Liver (tissue), 8 donors: ENCODE measurements at regions not wholly inside any gene's neighbourhood (a gene's known extent, or its start where the extent isn't known, plus 50 kb on each side); places are given as distances from the start of the nearest gene placed in this dataset.

Source experiments
- DNase-seq: peaks from one replicate; pipeline ENCODE4 v3.0.0-alpha.2; 2017; ENCODE audit warnings: low spot score
- H3K27ac ChIP-seq, 2 donors: one replicate each; pipeline ENCODE4 v1.7.0; 2013; ENCODE audit warnings: inconsistent platforms in 2 of 2, low read length in 2 of 2, control low read depth in 1 of 2, low read depth in 1 of 2, mild to moderate bottlenecking in 1 of 2
- H3K27me3 ChIP-seq, 4 donors: one replicate each; pipeline versions ENCODE4 v1.6.1 to v1.7.0; 2013; ENCODE audit warnings: low read length in 3 of 4, inconsistent platforms in 1 of 4, mild to moderate bottlenecking in 1 of 4, moderate library complexity in 1 of 4; ENCODE audit not compliant: control insufficient read depth in 4 of 4, insufficient read depth in 4 of 4
- H3K36me3 ChIP-seq, 4 donors: one replicate each; pipeline versions ENCODE4 v1.6.1 to v1.7.0; 2013; ENCODE audit warnings: low read length in 3 of 4, mild to moderate bottlenecking in 3 of 4, low read depth in 1 of 4, moderate library complexity in 1 of 4; ENCODE audit not compliant: control insufficient read depth in 4 of 4, insufficient read depth in 3 of 4
- H3K4me1 ChIP-seq, 4 donors: one replicate each; pipeline versions ENCODE4 v1.6.1 to v1.7.0; 2013; ENCODE audit warnings: low read length in 3 of 4, mild to moderate bottlenecking in 3 of 4, moderate library complexity in 1 of 4; ENCODE audit not compliant: control insufficient read depth in 4 of 4, insufficient read depth in 4 of 4
- H3K4me3 ChIP-seq, 3 donors: one replicate each; pipeline versions ENCODE4 v1.6.1 to v1.7.0; 2013; ENCODE audit warnings: low read length in 3 of 3, control low read depth in 1 of 3, low read depth in 1 of 3, mild to moderate bottlenecking in 1 of 3
- H3K9ac ChIP-seq, 2 donors: one replicate each; pipeline ENCODE4 v1.7.0; 2013; ENCODE audit warnings: low read length in 2 of 2, mild to moderate bottlenecking in 2 of 2, moderate library complexity in 2 of 2, control low read depth in 1 of 2, low read depth in 1 of 2
- H3K9me3 ChIP-seq, 4 donors: one replicate each; pipeline versions ENCODE4 v1.6.1 to v1.7.0; 2013; ENCODE audit warnings: low read length in 3 of 4; ENCODE audit not compliant: control insufficient read depth in 4 of 4
- ATF3 ChIP-seq: IDR thresholded peaks from 2 replicates; pipeline ENCODE4 v1.6.1; 2016; ENCODE audit warnings: antibody characterized with exemption
- CTCF ChIP-seq: fragments of 150-350 bp; IDR thresholded peaks from 2 replicates; pipeline ENCODE4 v1.5.1; 2017; ENCODE audit warnings: improper control_type of control experiment, low read depth, low read length; ENCODE audit not compliant: missing input control
- EGR1 ChIP-seq, 2 donors: IDR thresholded peaks; 2 replicates each; pipeline ENCODE4 v1.6.1; 2016 to 2018; ENCODE audit warnings: antibody characterized with exemption in 2 of 2, low read depth in 2 of 2
- FOXA1 ChIP-seq: IDR thresholded peaks from 2 replicates; pipeline ENCODE4 v1.6.1; 2016; ENCODE audit warnings: antibody characterized with exemption
- FOXA2 ChIP-seq: IDR thresholded peaks from 2 replicates; pipeline ENCODE4 v1.6.1; 2016; ENCODE audit warnings: antibody characterized with exemption
- GABPA ChIP-seq, 2 donors: IDR thresholded peaks in 1 of 2; conservative IDR thresholded peaks in 1 of 2; 2 replicates each; pipeline ENCODE4 v1.6.1; 2016; ENCODE audit warnings: antibody characterized with exemption in 2 of 2, mild to moderate bottlenecking in 1 of 2, moderate library complexity in 1 of 2
- HNF4A ChIP-seq, 2 donors: conservative IDR thresholded peaks; 2 replicates each; pipeline ENCODE4 v1.6.1; 2016; ENCODE audit warnings: antibody characterized with exemption in 2 of 2, mild to moderate bottlenecking in 2 of 2
- JUND ChIP-seq, 2 donors: IDR thresholded peaks; 2 replicates each; pipeline ENCODE4 v1.6.1; 2016; ENCODE audit warnings: antibody characterized with exemption in 2 of 2
- MAX ChIP-seq: IDR thresholded peaks from 2 replicates; pipeline ENCODE4 v1.6.1; 2016; ENCODE audit warnings: antibody characterized with exemption
- NR2F2 ChIP-seq: IDR thresholded peaks from 2 replicates; pipeline ENCODE4 v1.6.1; 2016; ENCODE audit warnings: antibody characterized with exemption
- RAD21 ChIP-seq, 2 donors: IDR thresholded peaks; 2 replicates each; pipeline ENCODE4 v1.6.1; 2016; ENCODE audit warnings: antibody characterized with exemption in 2 of 2, mild to moderate bottlenecking in 2 of 2
- REST ChIP-seq: IDR thresholded peaks from 2 replicates; pipeline ENCODE4 v1.6.1; 2016; ENCODE audit warnings: antibody characterized with exemption, mild to moderate bottlenecking
- RXRA ChIP-seq, 2 donors: IDR thresholded peaks; 2 replicates each; pipeline ENCODE4 v1.6.1; 2017 to 2018; ENCODE audit warnings: antibody characterized with exemption in 2 of 2, mild to moderate bottlenecking in 1 of 2
- SP1 ChIP-seq: IDR thresholded peaks from 2 replicates; pipeline ENCODE4 v1.6.1; 2018; ENCODE audit warnings: antibody characterized with exemption, mild to moderate bottlenecking
- TAF1 ChIP-seq: conservative IDR thresholded peaks from 2 replicates; pipeline ENCODE4 v1.6.1; 2016; ENCODE audit warnings: antibody characterized with exemption, mild to moderate bottlenecking
- YY1 ChIP-seq: IDR thresholded peaks from 2 replicates; pipeline ENCODE4 v1.6.1; 2016; ENCODE audit warnings: antibody characterized with exemption, mild to moderate bottlenecking
- ZBTB33 ChIP-seq: IDR thresholded peaks from 2 replicates; pipeline ENCODE4 v1.6.1; 2016; ENCODE audit warnings: antibody characterized with exemption
- WGBS: extraction: QIAGEN DNeasy Blood & Tissue Kit; methylation state at CpG from one replicate; pipeline ENCODE4 v1.1.7; 2013; 5-methylcytosine and 5-hydroxymethylcytosine counted together
- donor health status: healthy.
- donor health status: healthy.
- donor health status: healthy.
- donor health status: healthy.
- donor health status: healthy.

GRCh38 chr3:22358334-22358733, 607.3 kb upstream of the ZNF385D start (continued):
- TF ChIP-seq CTCF (no peak), RXRA (IDR thresholded peaks at IDR 0.05) (no peak)

GRCh38 chr3:22360164-22360563, 609.2 kb upstream of the ZNF385D start:
- 66% methylated on average over 6 of the region's 6 CpGs for WGBS
- TF ChIP-seq RXRA (IDR thresholded peaks at IDR 0.05): no peak
- TF ChIP-seq GABPA (IDR thresholded peaks at IDR 0.05 in 1 of 2, conservative IDR thresholded peaks at IDR 0.05 in 1 of 2): no peak
- TF ChIP-seq YY1: no peak
- TF ChIP-seq CTCF: no peak
- no peak for TF ChIP-seq REST
- no peak for TF ChIP-seq ZBTB33
- no peak for TF ChIP-seq FOXA2
- no peak for TF ChIP-seq JUND (IDR thresholded peaks at IDR 0.05)
- TF ChIP-seq ATF3: no peak
- TF ChIP-seq RAD21 (IDR thresholded peaks at IDR 0.05): no peak
- TF ChIP-seq SP1: no peak
- no peak for TF ChIP-seq TAF1
- no peak for TF ChIP-seq HNF4A (conservative IDR thresholded peaks at IDR 0.05)
- TF ChIP-seq MAX: no peak
- TF ChIP-seq NR2F2: no peak
- TF ChIP-seq FOXA1: no peak
- no peak for TF ChIP-seq EGR1 (IDR thresholded peaks at IDR 0.05; ENCODE audit: low read depth in 2 of 2)
- no peak for DNase-seq
- H3K27me3 ChIP-seq: peaks cover 0 to 2% (median 0%) of the 10 kb centered on the region in 4 donors
- H3K9ac ChIP-seq: no peak overlapping the region
- no peaks in the 10 kb centered on the region for H3K4me1 ChIP-seq
- H3K36me3 ChIP-seq: no peaks in the 10 kb centered on the region
- no peak overlapping the region for H3K27ac ChIP-seq
- H3K9me3 ChIP-seq: no peaks in the 10 kb centered on the region
- H3K4me3 ChIP-seq: no peak overlapping the region
